ENCODE measurements at regions not wholly inside any gene's neighbourhood (a gene's known extent, or its start where the extent isn't known, plus 50 kb on each side); places are given as distances from the start of the nearest gene placed in this dataset.

GRCh38 chr2:38141501-38141900, 65.5 kb upstream of the CYP1B1 start:
- TF ChIP-seq TAF1 (IDR thresholded peaks at IDR 0.05; ENCODE audit: borderline replicate concordance, insufficient read depth, low read length) (no peak), POLR2AphosphoS5 (IDR thresholded peaks at IDR 0.05; ENCODE audit: low read depth, low read length) (no peak)

All from PFSK-1 (cell line).